Fibroblast of the conjunctiva (primary cell): ENCODE measurements at regions not wholly inside any gene's neighbourhood (a gene's known extent, or its start where the extent isn't known, plus 50 kb on each side); places are given as distances from the start of the nearest gene placed in this dataset.
"Not testable (repeated sequence)": the region's sequence is repeated elsewhere in the genome, so short reads cannot be mapped to it uniquely, and the experiment has no call there.

Experiments used
- DNase-seq: peaks from one replicate; pipeline ENCODE4 v3.0.0-alpha.2; 2010; ENCODE audit warnings: low read depth

- DNase-seq = no peak
These were observed 252.3 kb downstream of the BRINP2 start for GRCh38 chr1:177423090-177423489.

- DNase-seq = no peak
These were observed 243.3 kb downstream of the BRINP2 start for GRCh38 chr1:177413982-177414596.

GRCh38 chr1:177411381-177411780 is 240.6 kb downstream of the BRINP2 start:
- no peak for DNase-seq

GRCh38 chr1:177410179-177410766 is 239.5 kb downstream of the BRINP2 start:
- DNase-seq = no peak

- not testable (repeated sequence) for DNase-seq
These were observed 235.6 kb downstream of the BRINP2 start for GRCh38 chr1:177406323-177406722.

- DNase-seq = no peak
These were observed 221.6 kb downstream of the BRINP2 start for GRCh38 chr1:177392336-177392735.

GRCh38 chr1:177385760-177386698 is 215.3 kb downstream of the BRINP2 start:
- DNase-seq = no peak

- no peak for DNase-seq
These were observed 213.7 kb downstream of the BRINP2 start for GRCh38 chr1:177384461-177384860.

GRCh38 chr1:177383715-177384114 is 213.0 kb downstream of the BRINP2 start:
- DNase-seq = no peak

GRCh38 chr1:177377866-177378265 is 207.1 kb downstream of the BRINP2 start:
- no peak for DNase-seq

- no peak for DNase-seq
These were observed 197.5 kb downstream of the BRINP2 start for GRCh38 chr1:177368255-177368654.

- no peak for DNase-seq
These were observed 195.3 kb downstream of the BRINP2 start for GRCh38 chr1:177366091-177366490.

GRCh38 chr1:177360791-177361190 is 190.0 kb downstream of the BRINP2 start:
- DNase-seq = no peak

GRCh38 chr1:177356674-177357435 is 186.1 kb downstream of the BRINP2 start:
- no peak for DNase-seq

GRCh38 chr1:177355575-177355974 is 184.8 kb downstream of the BRINP2 start:
- DNase-seq = no peak

GRCh38 chr1:177354247-177354646 is 183.5 kb downstream of the BRINP2 start:
- no peak for DNase-seq

- DNase-seq = no peak
These were observed 180.8 kb downstream of the BRINP2 start for GRCh38 chr1:177351361-177352108.

GRCh38 chr1:177346790-177347359 is 176.1 kb downstream of the BRINP2 start:
- no peak for DNase-seq

- no peak for DNase-seq
These were observed 172.7 kb downstream of the BRINP2 start for GRCh38 chr1:177343445-177343844.

GRCh38 chr1:177341773-177342172 is 171.0 kb downstream of the BRINP2 start:
- DNase-seq = no peak

- DNase-seq = no peak
These were observed 169.9 kb downstream of the BRINP2 start for GRCh38 chr1:177340601-177341067.
